ENCODE measurements at regions not wholly inside any gene's neighbourhood (a gene's known extent, or its start where the extent isn't known, plus 50 kb on each side); places are given as distances from the start of the nearest gene placed in this dataset.

DNA sequence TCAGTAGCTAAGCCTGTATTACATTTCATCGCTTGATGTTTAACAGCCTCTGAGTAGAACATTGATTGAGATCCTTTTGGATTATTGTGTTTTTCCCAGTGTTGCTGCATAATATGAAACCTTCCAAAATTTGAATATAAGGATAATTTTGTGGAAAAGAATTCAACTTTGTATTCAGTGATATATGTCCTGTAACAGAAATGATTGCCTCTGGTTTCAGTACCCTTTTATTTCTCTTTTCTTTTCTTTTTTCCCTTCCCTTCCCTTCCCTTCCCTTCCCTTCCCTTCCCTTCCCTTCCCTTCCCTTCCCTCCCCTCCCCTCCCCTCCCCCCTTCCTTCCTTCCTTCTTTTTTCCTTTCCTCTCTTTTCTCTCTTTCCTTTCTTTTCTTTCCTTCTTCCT is 74.6 kb downstream of the UTRN start:
- no peak overlapping the region for H3K4me3 ChIP-seq
- H3K4me1 ChIP-seq = peaks cover 24% of the 10 kb centered on the region
- no peaks in the 10 kb centered on the region for H3K27me3 ChIP-seq
- 86% methylated on average over 1 of the region's 1 CpG for WGBS
- TF ChIP-seq CTCF (IDR thresholded peaks at IDR 0.05) (no peak), POLR2AphosphoS5 (IDR thresholded peaks at IDR 0.05) (no peak), POLR2A (IDR thresholded peaks at IDR 0.05) (no peak), EP300 (IDR thresholded peaks at IDR 0.05) (no peak)
- no peaks in the 10 kb centered on the region for H3K9me3 ChIP-seq
- no peak overlapping the region for H3K27ac ChIP-seq
- no peaks in the 10 kb centered on the region for H3K36me3 ChIP-seq
- no peak for DNase-seq (ENCODE audit: low spot score in 2 of 2)

GRCh38 chr6:144360401-144360800 is 75.3 kb downstream of the UTRN start:
- Histone ChIP-seq H3K9me3 (no peaks in the 10 kb centered on the region), H3K36me3 (no peaks in the 10 kb centered on the region), H3K27me3 (no peaks in the 10 kb centered on the region), H3K27ac (no peak overlapping the region), H3K4me1 (peaks cover 27% of the 10 kb centered on the region), H3K4me3 (no peak overlapping the region)
- no peak for DNase-seq (ENCODE audit: low spot score in 2 of 2)
- WGBS = 69% methylated on average over 4 of the region's 4 CpGs
- no peak for TF ChIP-seq POLR2AphosphoS5 (IDR thresholded peaks at IDR 0.05)
- no peak for TF ChIP-seq POLR2A (IDR thresholded peaks at IDR 0.05)
- TF ChIP-seq CTCF (IDR thresholded peaks at IDR 0.05) = no peak
- TF ChIP-seq EP300 (IDR thresholded peaks at IDR 0.05) = no peak

GRCh38 chr6:144361016-144361415 is 75.9 kb downstream of the UTRN start:
- no peak for TF ChIP-seq EP300 (IDR thresholded peaks at IDR 0.05)
- no peak for TF ChIP-seq POLR2A (IDR thresholded peaks at IDR 0.05)
- TF ChIP-seq CTCF (IDR thresholded peaks at IDR 0.05) = no peak
- no peak for TF ChIP-seq POLR2AphosphoS5 (IDR thresholded peaks at IDR 0.05)
- 78% methylated on average over 1 of the region's 1 CpG for WGBS
- Histone ChIP-seq H3K36me3 (no peaks in the 10 kb centered on the region), H3K4me3 (no peak overlapping the region), H3K27me3 (no peaks in the 10 kb centered on the region), H3K4me1 (peaks cover 27% of the 10 kb centered on the region), H3K9me3 (no peaks in the 10 kb centered on the region), H3K27ac (no peak overlapping the region)
- no peak for DNase-seq (ENCODE audit: low spot score in 2 of 2)

- Histone ChIP-seq H3K4me3 (no peak overlapping the region), H3K27me3 (no peaks in the 10 kb centered on the region), H3K27ac (peak overlapping the region; percentile 64), H3K36me3 (no peaks in the 10 kb centered on the region), H3K4me1 (peaks cover 27% of the 10 kb centered on the region), H3K9me3 (no peaks in the 10 kb centered on the region)
- WGBS = 50% methylated on average over 5 of the region's 5 CpGs
- no peak for TF ChIP-seq CTCF (IDR thresholded peaks at IDR 0.05)
- TF ChIP-seq POLR2A (IDR thresholded peaks at IDR 0.05) = no peak
- TF ChIP-seq POLR2AphosphoS5 (IDR thresholded peaks at IDR 0.05) = no peak
- no peak for TF ChIP-seq EP300 (IDR thresholded peaks at IDR 0.05)
- DNase-seq (ENCODE audit: low spot score in 2 of 2) = no peak
These were observed 77.2 kb downstream of the UTRN start for GRCh38 chr6:144362042-144363018.

DNA sequence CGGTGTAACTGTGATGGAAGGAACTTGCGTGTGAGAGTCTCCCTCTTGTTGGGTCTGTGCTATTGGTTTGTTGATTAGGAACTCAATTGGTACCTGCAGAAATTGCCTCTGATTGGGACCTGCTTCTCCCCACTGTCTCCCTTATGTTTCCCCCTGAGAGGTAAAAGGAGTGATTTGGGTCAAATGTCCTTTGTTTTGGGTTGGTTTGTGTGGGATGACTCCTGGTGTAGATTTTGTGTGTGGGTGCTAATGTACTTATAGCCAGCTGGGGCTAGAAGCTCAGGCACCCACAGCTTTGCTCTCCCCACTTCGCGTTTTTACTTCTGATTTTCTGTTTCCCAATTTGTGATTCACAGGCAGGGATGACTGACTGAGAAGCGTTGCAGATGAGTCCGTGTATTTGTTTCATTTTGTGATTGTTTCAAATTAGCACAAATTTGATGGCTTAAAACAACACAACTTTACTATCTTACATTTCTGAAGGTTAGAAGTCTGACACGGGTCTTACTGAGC is 79.1 kb downstream of the UTRN start:
- no peaks in the 10 kb centered on the region for H3K36me3 ChIP-seq
- H3K27ac ChIP-seq = peak overlapping the region; percentile 39
- no peak for TF ChIP-seq EP300 (IDR thresholded peaks at IDR 0.05)
- TF ChIP-seq POLR2AphosphoS5 (IDR thresholded peaks at IDR 0.05) = no peak
- no peak for TF ChIP-seq POLR2A (IDR thresholded peaks at IDR 0.05)
- no peak for TF ChIP-seq CTCF (IDR thresholded peaks at IDR 0.05)
- no peaks in the 10 kb centered on the region for H3K9me3 ChIP-seq
- DNase-seq (ENCODE audit: low spot score in 2 of 2) = no peak
- H3K4me1 ChIP-seq = peaks cover 27% of the 10 kb centered on the region
- H3K4me3 ChIP-seq = no peak overlapping the region
- 85% methylated on average over 7 of the region's 7 CpGs for WGBS
- no peaks in the 10 kb centered on the region for H3K27me3 ChIP-seq

Data from suprapubic skin (tissue), 4 donors.